GM23338 (cell line): ENCODE measurements at regions not wholly inside any gene's neighbourhood (a gene's known extent, or its start where the extent isn't known, plus 50 kb on each side); places are given as distances from the start of the nearest gene placed in this dataset.
"Not testable (repeated sequence)": the region's sequence is repeated elsewhere in the genome, so short reads cannot be mapped to it uniquely, and the experiment has no call there.

Experiments used
- ATAC-seq: fragments of 200-7000 bp; cut with Tn5 transposase; 3 replicates; pipeline ENCODE4 v1.9.1; 2020
- DNase-seq: peaks from one replicate; pipeline ENCODE4 v3.0.0-alpha.2; 2015; ENCODE audit warnings: low spot score
- H2AFZ ChIP-seq: fragments of 200-600 bp; sonication (generic); 2 replicates; pipeline ENCODE4 v1.8.0; 2016; ENCODE audit warnings: antibody characterized with exemption, mild to moderate bottlenecking, moderate library complexity
- H3F3A ChIP-seq: fragments of 200-600 bp; sonication (generic); replicated peaks from 2 replicates; pipeline ENCODE4 v1.8.0; 2017; ENCODE audit warnings: antibody characterized with exemption, mixed run types, low read depth
- H3K27ac ChIP-seq: fragments of 200-600 bp; sonication (generic); 2 replicates; pipeline ENCODE4 v1.6.1; 2016; ENCODE audit warnings: low read depth
- H3K27me3 ChIP-seq: fragments of 200-600 bp; sonication (generic); 2 replicates; pipeline ENCODE4 v1.8.0; 2016; ENCODE audit warnings: mild to moderate bottlenecking, mixed run types, moderate library complexity; ENCODE audit not compliant: insufficient read depth
- H3K36me3 ChIP-seq: fragments of 200-600 bp; sonication (generic); 2 replicates; pipeline ENCODE4 v1.8.0; 2016; ENCODE audit warnings: mild to moderate bottlenecking; ENCODE audit not compliant: insufficient read depth
- H3K4me1 ChIP-seq: fragments of 200-600 bp; sonication (generic); 2 replicates; pipeline ENCODE4 v1.8.0; 2016; ENCODE audit warnings: mild to moderate bottlenecking, moderate library complexity; ENCODE audit not compliant: insufficient read depth
- H3K4me2 ChIP-seq: fragments of 200-600 bp; sonication (generic); 2 replicates; pipeline ENCODE4 v1.7.1; 2017; ENCODE audit warnings: mixed run types
- H3K4me3 ChIP-seq: fragments of 200-600 bp; sonication (generic); 2 replicates; pipeline ENCODE4 v1.6.1; 2016; ENCODE audit warnings: mixed run types
- H3K79me2 ChIP-seq: fragments of 200-600 bp; sonication (generic); replicated peaks from 2 replicates; pipeline ENCODE4 v1.8.0; 2017; ENCODE audit warnings: mild to moderate bottlenecking; ENCODE audit not compliant: insufficient read depth
- H3K9me2 ChIP-seq: fragments of 200-600 bp; sonication (generic); 2 replicates; pipeline ENCODE4 v1.8.0; 2017; ENCODE audit not compliant: insufficient read depth
- H4K20me1 ChIP-seq: fragments of 200-600 bp; sonication (generic); replicated peaks from 2 replicates; pipeline ENCODE4 v1.8.0; 2017; ENCODE audit warnings: mild to moderate bottlenecking; ENCODE audit not compliant: insufficient read depth
- H3K27ac Mint-ChIP-seq: 2 replicates; pipeline ENCODE4 v1.8.0; 2020; ENCODE audit warnings: inconsistent platforms, mild to moderate bottlenecking, moderate library complexity, mixed read lengths
- H3K27me3 Mint-ChIP-seq: 3 replicates; pipeline ENCODE4 v1.8.0; 2022; ENCODE audit warnings: low read depth, mild to moderate bottlenecking, moderate library complexity, mixed read lengths, inconsistent platforms; ENCODE audit not compliant: insufficient read depth, poor library complexity
- H3K36me3 Mint-ChIP-seq: 3 replicates; pipeline ENCODE4 v1.8.0; 2021; ENCODE audit warnings: low read depth, mild to moderate bottlenecking, inconsistent platforms, moderate library complexity, mixed read lengths
- H3K4me1 Mint-ChIP-seq: 3 replicates; pipeline ENCODE4 v1.8.0; 2020; ENCODE audit warnings: mild to moderate bottlenecking, inconsistent platforms, mixed read lengths
- H3K4me3 Mint-ChIP-seq: 3 replicates; pipeline ENCODE4 v1.8.0; 2021; ENCODE audit warnings: moderate library complexity, mild to moderate bottlenecking, inconsistent platforms, mixed read lengths
- H3K9me3 Mint-ChIP-seq: 3 replicates; pipeline ENCODE4 v1.8.0; 2020; ENCODE audit warnings: moderate library complexity, mild to moderate bottlenecking, inconsistent platforms, mixed read lengths
- CREB1 ChIP-seq: fragments of 250-450 bp; sonication (Bioruptor Pico); IDR thresholded peaks from 2 replicates; pipeline ENCODE4 v1.5.0; 2020; ENCODE audit warnings: low read depth, mild to moderate bottlenecking, moderate library complexity
- ETS1 ChIP-seq: IDR thresholded peaks from 2 replicates; pipeline ENCODE4 v1.6.1; 2016; ENCODE audit warnings: antibody characterized with exemption
- EZH2 ChIP-seq: fragments of 200-600 bp; sonication (generic); IDR thresholded peaks from one replicate; pipeline ENCODE4 v1.8.0; 2017; ENCODE audit warnings: antibody characterized with exemption, mild to moderate bottlenecking, low read depth; ENCODE audit not compliant: unreplicated experiment
- EZH2phosphoT487 ChIP-seq: fragments of 200-600 bp; sonication (generic); IDR thresholded peaks from one replicate; pipeline ENCODE4 v1.8.1; 2018; ENCODE audit warnings: antibody characterized with exemption; ENCODE audit not compliant: unreplicated experiment
- JUNB ChIP-seq: IDR thresholded peaks from one replicate; pipeline ENCODE4 v1.6.1; 2016; ENCODE audit warnings: antibody characterized with exemption; ENCODE audit not compliant: unreplicated experiment
- NANOG ChIP-seq: IDR thresholded peaks from 2 replicates; pipeline ENCODE4 v1.6.1; 2016; ENCODE audit warnings: antibody characterized with exemption, borderline replicate concordance
- REST ChIP-seq: IDR thresholded peaks from one replicate; pipeline ENCODE4 v1.6.1; 2018; ENCODE audit warnings: antibody characterized with exemption; ENCODE audit not compliant: unreplicated experiment
- STAT1 ChIP-seq: IDR thresholded peaks from one replicate; pipeline ENCODE4 v1.6.1; 2016; ENCODE audit warnings: antibody characterized with exemption; ENCODE audit not compliant: unreplicated experiment
- TF ChIP-seq, protein P1 (sequence below): fragments of 250-450 bp; sonication (Bioruptor Pico); IDR thresholded peaks from 2 replicates; pipeline ENCODE4 v1.5.0; 2020; ENCODE audit warnings: mild to moderate bottlenecking, moderate library complexity
- TF ChIP-seq, protein P2 (sequence below), 2 experiments: fragments of 200-600 bp in 1 of 2; sonication (generic) in 1 of 2; conservative IDR thresholded peaks; 2 replicates each; pipeline versions ENCODE4 v1.5.1 to v1.6.1; 2016 to 2017; ENCODE audit warnings: antibody characterized with exemption in 2 of 2, low read depth in 2 of 2, mild to moderate bottlenecking in 2 of 2, moderate library complexity in 1 of 2

DNA sequence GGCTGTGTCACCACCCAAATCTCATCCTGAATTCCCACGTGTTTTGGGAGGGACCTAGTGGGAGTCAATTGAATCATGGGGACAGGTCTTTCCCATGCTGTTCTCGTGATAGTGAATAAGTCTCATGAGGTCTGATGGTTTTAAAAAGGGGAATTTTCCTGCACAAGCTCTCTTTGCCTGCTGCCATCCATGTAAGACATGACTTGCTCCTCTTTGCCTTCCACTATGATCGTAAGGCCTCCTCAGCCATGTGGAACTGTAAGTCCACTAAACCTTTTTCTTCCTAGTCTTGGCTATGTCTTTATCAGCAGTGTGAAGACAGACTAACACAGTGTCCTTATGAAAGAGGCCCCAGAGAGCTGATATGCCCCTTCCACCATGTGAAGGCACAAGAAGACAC is 230.9 kb upstream of the ACTBL2 start:
- H4K20me1 ChIP-seq, H3F3A ChIP-seq, H3K4me1 ChIP-seq, H3K4me3 Mint-ChIP-seq, H3K27ac Mint-ChIP-seq, H2AFZ ChIP-seq, H3K36me3 Mint-ChIP-seq, H3K27me3 Mint-ChIP-seq, H3K9me3 Mint-ChIP-seq, H3K4me3 ChIP-seq, H3K36me3 ChIP-seq, H3K27ac ChIP-seq, H3K9me2 ChIP-seq, H3K27me3 ChIP-seq, DNase-seq, ATAC-seq, H3K4me2 ChIP-seq, H3K79me2 ChIP-seq: not testable (repeated sequence)
- peaks cover 11% of the 10 kb centered on the region; the same call in 2 of the 3 replicates for H3K4me1 Mint-ChIP-seq

DNA sequence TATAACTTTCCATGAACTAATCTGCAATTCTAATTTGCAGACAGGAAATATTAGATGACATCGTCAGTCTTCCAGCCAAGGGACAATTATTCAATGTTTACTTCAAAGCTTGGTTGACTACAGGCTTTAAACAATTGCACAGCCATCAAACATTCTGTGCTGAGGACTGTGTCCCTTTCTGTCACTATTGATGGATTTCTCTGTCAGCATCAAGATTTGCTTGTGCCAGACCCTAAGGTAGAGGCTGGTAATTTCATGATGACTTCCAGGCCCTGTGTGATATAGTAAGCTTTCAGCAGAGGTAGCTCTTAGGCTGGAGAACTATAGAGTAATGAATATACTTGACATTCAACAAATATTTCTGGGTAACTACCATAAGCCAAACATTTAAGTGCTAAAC is 229.3 kb upstream of the ACTBL2 start:
- Mint-ChIP-seq H3K27ac (no peak overlapping the region), H3K36me3 (0 out of 3 replicates have a peak, but pooled peaks cover 3% of the 10 kb centered on the region), H3K4me1 (peaks cover 4% of the 10 kb centered on the region; the same call in 2 of the 3 replicates), H3K27me3 (no peaks in the 10 kb centered on the region), H3K4me3 (no peak overlapping the region), H3K9me3 (peaks cover 9% of the 10 kb centered on the region; the same call in 2 of the 3 replicates)
- Histone ChIP-seq H3K4me1 (no peaks in the 10 kb centered on the region), H4K20me1 (no peaks in the 10 kb centered on the region), H3K27ac (no peak overlapping the region), H3K4me3 (no peak overlapping the region), H3K79me2 (no peaks in the 10 kb centered on the region), H3K9me2 (peaks cover 8% of the 10 kb centered on the region), H3K36me3 (no peaks in the 10 kb centered on the region), H3K4me2 (no peak overlapping the region), H3F3A (no peaks in the 10 kb centered on the region), H2AFZ (no peak overlapping the region), H3K27me3 (no peaks in the 10 kb centered on the region)
- no peak for ATAC-seq
- no peak for DNase-seq
- no peak for TF ChIP-seq NANOG
- no peak for TF ChIP-seq REST
- no peak for TF ChIP-seq JUNB
- TF ChIP-seq, protein P1, sequence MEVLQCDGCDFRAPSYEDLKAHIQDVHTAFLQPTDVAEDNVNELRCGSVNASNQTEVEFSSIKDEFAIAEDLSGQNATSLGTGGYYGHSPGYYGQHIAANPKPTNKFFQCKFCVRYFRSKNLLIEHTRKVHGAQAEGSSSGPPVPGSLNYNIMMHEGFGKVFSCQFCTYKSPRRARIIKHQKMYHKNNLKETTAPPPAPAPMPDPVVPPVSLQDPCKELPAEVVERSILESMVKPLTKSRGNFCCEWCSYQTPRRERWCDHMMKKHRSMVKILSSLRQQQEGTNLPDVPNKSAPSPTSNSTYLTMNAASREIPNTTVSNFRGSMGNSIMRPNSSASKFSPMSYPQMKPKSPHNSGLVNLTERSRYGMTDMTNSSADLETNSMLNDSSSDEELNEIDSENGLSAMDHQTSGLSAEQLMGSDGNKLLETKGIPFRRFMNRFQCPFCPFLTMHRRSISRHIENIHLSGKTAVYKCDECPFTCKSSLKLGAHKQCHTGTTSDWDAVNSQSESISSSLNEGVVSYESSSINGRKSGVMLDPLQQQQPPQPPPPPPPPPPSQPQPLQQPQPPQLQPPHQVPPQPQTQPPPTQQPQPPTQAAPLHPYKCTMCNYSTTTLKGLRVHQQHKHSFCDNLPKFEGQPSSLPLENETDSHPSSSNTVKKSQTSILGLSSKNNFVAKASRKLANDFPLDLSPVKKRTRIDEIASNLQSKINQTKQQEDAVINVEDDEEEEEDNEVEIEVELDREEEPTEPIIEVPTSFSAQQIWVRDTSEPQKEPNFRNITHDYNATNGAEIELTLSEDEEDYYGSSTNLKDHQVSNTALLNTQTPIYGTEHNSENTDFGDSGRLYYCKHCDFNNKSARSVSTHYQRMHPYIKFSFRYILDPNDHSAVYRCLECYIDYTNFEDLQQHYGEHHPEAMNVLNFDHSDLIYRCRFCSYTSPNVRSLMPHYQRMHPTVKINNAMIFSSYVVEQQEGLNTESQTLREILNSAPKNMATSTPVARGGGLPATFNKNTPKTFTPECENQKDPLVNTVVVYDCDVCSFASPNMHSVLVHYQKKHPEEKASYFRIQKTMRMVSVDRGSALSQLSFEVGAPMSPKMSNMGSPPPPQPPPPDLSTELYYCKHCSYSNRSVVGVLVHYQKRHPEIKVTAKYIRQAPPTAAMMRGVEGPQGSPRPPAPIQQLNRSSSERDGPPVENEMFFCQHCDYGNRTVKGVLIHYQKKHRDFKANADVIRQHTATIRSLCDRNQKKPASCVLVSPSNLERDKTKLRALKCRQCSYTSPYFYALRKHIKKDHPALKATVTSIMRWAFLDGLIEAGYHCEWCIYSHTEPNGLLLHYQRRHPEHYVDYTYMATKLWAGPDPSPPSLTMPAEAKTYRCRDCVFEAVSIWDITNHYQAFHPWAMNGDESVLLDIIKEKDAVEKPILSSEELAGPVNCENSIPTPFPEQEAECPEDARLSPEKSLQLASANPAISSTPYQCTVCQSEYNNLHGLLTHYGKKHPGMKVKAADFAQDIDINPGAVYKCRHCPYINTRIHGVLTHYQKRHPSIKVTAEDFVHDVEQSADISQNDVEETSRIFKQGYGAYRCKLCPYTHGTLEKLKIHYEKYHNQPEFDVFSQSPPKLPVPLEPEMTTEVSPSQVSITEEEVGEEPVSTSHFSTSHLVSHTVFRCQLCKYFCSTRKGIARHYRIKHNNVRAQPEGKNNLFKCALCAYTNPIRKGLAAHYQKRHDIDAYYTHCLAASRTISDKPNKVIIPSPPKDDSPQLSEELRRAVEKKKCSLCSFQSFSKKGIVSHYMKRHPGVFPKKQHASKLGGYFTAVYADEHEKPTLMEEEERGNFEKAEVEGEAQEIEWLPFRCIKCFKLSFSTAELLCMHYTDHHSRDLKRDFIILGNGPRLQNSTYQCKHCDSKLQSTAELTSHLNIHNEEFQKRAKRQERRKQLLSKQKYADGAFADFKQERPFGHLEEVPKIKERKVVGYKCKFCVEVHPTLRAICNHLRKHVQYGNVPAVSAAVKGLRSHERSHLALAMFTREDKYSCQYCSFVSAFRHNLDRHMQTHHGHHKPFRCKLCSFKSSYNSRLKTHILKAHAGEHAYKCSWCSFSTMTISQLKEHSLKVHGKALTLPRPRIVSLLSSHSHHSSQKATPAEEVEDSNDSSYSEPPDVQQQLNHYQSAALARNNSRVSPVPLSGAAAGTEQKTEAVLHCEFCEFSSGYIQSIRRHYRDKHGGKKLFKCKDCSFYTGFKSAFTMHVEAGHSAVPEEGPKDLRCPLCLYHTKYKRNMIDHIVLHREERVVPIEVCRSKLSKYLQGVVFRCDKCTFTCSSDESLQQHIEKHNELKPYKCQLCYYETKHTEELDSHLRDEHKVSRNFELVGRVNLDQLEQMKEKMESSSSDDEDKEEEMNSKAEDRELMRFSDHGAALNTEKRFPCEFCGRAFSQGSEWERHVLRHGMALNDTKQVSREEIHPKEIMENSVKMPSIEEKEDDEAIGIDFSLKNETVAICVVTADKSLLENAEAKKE (CRISPR knock-in tag) = no peak
- no peak for TF ChIP-seq EZH2phosphoT487
- TF ChIP-seq CREB1 (CRISPR knock-in tag) = no peak
- TF ChIP-seq, protein P2, sequence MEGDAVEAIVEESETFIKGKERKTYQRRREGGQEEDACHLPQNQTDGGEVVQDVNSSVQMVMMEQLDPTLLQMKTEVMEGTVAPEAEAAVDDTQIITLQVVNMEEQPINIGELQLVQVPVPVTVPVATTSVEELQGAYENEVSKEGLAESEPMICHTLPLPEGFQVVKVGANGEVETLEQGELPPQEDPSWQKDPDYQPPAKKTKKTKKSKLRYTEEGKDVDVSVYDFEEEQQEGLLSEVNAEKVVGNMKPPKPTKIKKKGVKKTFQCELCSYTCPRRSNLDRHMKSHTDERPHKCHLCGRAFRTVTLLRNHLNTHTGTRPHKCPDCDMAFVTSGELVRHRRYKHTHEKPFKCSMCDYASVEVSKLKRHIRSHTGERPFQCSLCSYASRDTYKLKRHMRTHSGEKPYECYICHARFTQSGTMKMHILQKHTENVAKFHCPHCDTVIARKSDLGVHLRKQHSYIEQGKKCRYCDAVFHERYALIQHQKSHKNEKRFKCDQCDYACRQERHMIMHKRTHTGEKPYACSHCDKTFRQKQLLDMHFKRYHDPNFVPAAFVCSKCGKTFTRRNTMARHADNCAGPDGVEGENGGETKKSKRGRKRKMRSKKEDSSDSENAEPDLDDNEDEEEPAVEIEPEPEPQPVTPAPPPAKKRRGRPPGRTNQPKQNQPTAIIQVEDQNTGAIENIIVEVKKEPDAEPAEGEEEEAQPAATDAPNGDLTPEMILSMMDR (conservative IDR thresholded peaks at IDR 0.05; ENCODE audit: low read depth in 2 of 2) = no peak
- TF ChIP-seq ETS1 = no peak
- TF ChIP-seq STAT1 = no peak
- TF ChIP-seq EZH2 = no peak
